Endothelial cell of umbilical vein (primary cell): ENCODE measurements at regions not wholly inside any gene's neighbourhood (a gene's known extent, or its start where the extent isn't known, plus 50 kb on each side); places are given as distances from the start of the nearest gene placed in this dataset.

Experiments used
- BruUV-seq: library from RNA; stranded (reverse); fragments of 400-500 nt; replicated peaks from 2 replicates; lab custom pipeline; 2021; lab: Mats Ljungman, UMichigan
- CTCF ChIA-PET: fragments of 300-600, 350-600 bp; sonication (Branson Sonifier 250); formaldehyde crosslinking; loops from one replicate; lab custom pipeline; 2021; ENCODE audit warnings: antibody characterized with exemption, inconsistent platforms; lab: Charles Lee
- POLR2A ChIA-PET: fragments of 300-600, 350-600 bp; sonication (Branson Sonifier 250); formaldehyde crosslinking; loops from one replicate; lab custom pipeline; 2021; ENCODE audit warnings: antibody characterized with exemption, inconsistent platforms; lab: Charles Lee
- DNase-seq: peaks from one replicate; pipeline ENCODE4 v3.0.0-alpha.2; 2011; ENCODE audit warnings: low read depth, low spot score
- FAIRE-seq: peaks from 2 replicates; lab custom pipeline; 2011; peaks lifted over from hg19 to GRCh38; lab: Jason Lieb, UNC
- H2AFZ ChIP-seq: 2 replicates; pipeline ENCODE4 v1.6.0; 2012; ENCODE audit warnings: low read depth, low read length, control low read depth, inconsistent platforms
- H3K27ac ChIP-seq: 2 replicates; pipeline ENCODE4 v1.5.1; 2011; ENCODE audit warnings: low read depth, mild to moderate bottlenecking, control low read depth, low read length, moderate library complexity; ENCODE audit not compliant: insufficient read depth
- H3K27me3 ChIP-seq, 2 experiments: 2 replicates each; pipeline versions ENCODE4 v1.6.0 to v1.6.1; 2011; ENCODE audit warnings: low read length in 2 of 2, mixed read lengths in 1 of 2; ENCODE audit not compliant: control insufficient read depth in 2 of 2, insufficient read depth in 2 of 2
- H3K36me3 ChIP-seq, 2 experiments: 2 replicates in 1 of 2; 3 replicates in 1 of 2; pipeline ENCODE4 v1.5.1; 2011; ENCODE audit warnings: low read length in 2 of 2, mild to moderate bottlenecking in 1 of 2, moderate library complexity in 1 of 2; ENCODE audit not compliant: control insufficient read depth in 2 of 2, insufficient read depth in 2 of 2; ENCODE audit errors: extremely low read depth in 1 of 2
- H3K4me1 ChIP-seq: 3 replicates; pipeline ENCODE4 v1.5.1; 2011; ENCODE audit warnings: mild to moderate bottlenecking, low read length; ENCODE audit not compliant: control insufficient read depth, insufficient read depth; ENCODE audit errors: extremely low read depth
- H3K4me2 ChIP-seq: 2 replicates; pipeline ENCODE4 v1.6.1; 2011; ENCODE audit warnings: low read length, control low read depth, mixed read lengths; ENCODE audit not compliant: insufficient read depth
- H3K4me3 ChIP-seq, 3 experiments: fragments of 200-600 bp in 1 of 3; sonication (generic), shearing (Covaris generic) in 1 of 3; replicated peaks in 1 of 3; 2 replicates each; pipeline ENCODE4 v1.5.1; 2011 to 2016; ENCODE audit warnings: control low read depth in 3 of 3, low read length in 3 of 3, mild to moderate bottlenecking in 2 of 3, inconsistent platforms in 1 of 3, low read depth in 1 of 3, moderate library complexity in 1 of 3; ENCODE audit not compliant: insufficient read depth in 1 of 3
- H3K79me2 ChIP-seq: 2 replicates; pipeline ENCODE4 v1.6.0; 2012; ENCODE audit warnings: low read length, inconsistent platforms; ENCODE audit not compliant: control insufficient read depth, insufficient read depth
- H3K9ac ChIP-seq: replicated peaks from 2 replicates; pipeline ENCODE3; 2011; ENCODE audit warnings: low read length, control low read depth; ENCODE audit not compliant: insufficient read depth; ENCODE audit errors: extremely low read depth
- H3K9me1 ChIP-seq: replicated peaks from 3 replicates; pipeline ENCODE4 v1.6.0; 2011; ENCODE audit warnings: mild to moderate bottlenecking, low read length; ENCODE audit not compliant: control insufficient read depth, insufficient read depth; ENCODE audit errors: extremely low read depth
- H3K9me3 ChIP-seq: replicated peaks from 2 replicates; pipeline ENCODE4 v1.5.1; 2012; ENCODE audit warnings: low read length, inconsistent platforms; ENCODE audit not compliant: control insufficient read depth, insufficient read depth
- H4K20me1 ChIP-seq: replicated peaks from 2 replicates; pipeline ENCODE3; 2011; ENCODE audit warnings: mild to moderate bottlenecking, low read length; ENCODE audit not compliant: control insufficient read depth, insufficient read depth; ENCODE audit errors: extremely low read depth
- CTCF ChIP-seq, 2 donors: IDR thresholded peaks; 1 replicate in 1 of 2; 2 replicates in 1 of 2; pipeline ENCODE4 v1.5.1; 2011; ENCODE audit warnings: low read length in 2 of 2, mild to moderate bottlenecking in 2 of 2, moderate library complexity in 2 of 2, control low read depth in 1 of 2, inconsistent platforms in 1 of 2, low read depth in 1 of 2; ENCODE audit not compliant: insufficient read depth in 1 of 2; ENCODE audit errors: extremely low read depth in 1 of 2
- EZH2 ChIP-seq: IDR thresholded peaks from 2 replicates; pipeline ENCODE4 v1.6.1; 2012; ENCODE audit warnings: borderline replicate concordance, low read depth, mild to moderate bottlenecking, moderate library complexity, low read length, inconsistent platforms; ENCODE audit not compliant: severe bottlenecking
- FOS ChIP-seq: IDR thresholded peaks from 2 replicates; pipeline ENCODE4 v1.6.1; 2011; ENCODE audit warnings: mild to moderate bottlenecking, low read length, moderate library complexity, borderline replicate concordance; ENCODE audit not compliant: insufficient read depth
- GATA2 ChIP-seq: IDR thresholded peaks from 2 replicates; pipeline ENCODE4 v1.7.0; 2011; ENCODE audit warnings: low read depth, mild to moderate bottlenecking, moderate library complexity, mixed read lengths, low read length; ENCODE audit not compliant: insufficient read length, insufficient read depth
- JUN ChIP-seq: IDR thresholded peaks from 2 replicates; pipeline ENCODE4 v1.6.1; 2011; ENCODE audit warnings: borderline replicate concordance, low read depth; ENCODE audit not compliant: insufficient read length, insufficient read depth
- MAX ChIP-seq: IDR thresholded peaks from 2 replicates; pipeline ENCODE4 v1.6.1; 2011; ENCODE audit not compliant: insufficient read depth, insufficient read length
- MYC ChIP-seq: IDR thresholded peaks from one replicate; pipeline ENCODE4 v1.6.1; 2011; ENCODE audit warnings: mild to moderate bottlenecking, low read depth, low read length
- POLR2A ChIP-seq: IDR thresholded peaks from 2 replicates; pipeline ENCODE4 v1.6.1; 2012; ENCODE audit warnings: low read depth, mild to moderate bottlenecking, control low read depth, low read length
- POLR2AphosphoS5 ChIP-seq: IDR thresholded peaks from 2 replicates; pipeline ENCODE4 v1.6.1; 2012; ENCODE audit warnings: low read depth, mild to moderate bottlenecking, control low read depth, low read length, moderate library complexity; ENCODE audit not compliant: insufficient read depth
- dilution Hi-C: fragments of 300-500 bp; cut with MboI; formaldehyde crosslinking; loops from one replicate; pipeline ENCODE4 v1.15.0; 2019; ENCODE audit warnings: low sequenced_read_pairs; ENCODE audit not compliant: extremely low pct_ligation_motif_present
- intact Hi-C: fragments of 100-400 bp; cut with micrococcal nuclease; formaldehyde crosslinking; loops from one replicate; pipeline ENCODE4 v1.10.0; 2022

GRCh38 chr6:163839296-163839695 lies 424.8 kb downstream of the QKI start:
- H3K79me2 ChIP-seq: no peaks in the 10 kb centered on the region
- H3K9me3 ChIP-seq: peaks cover 2% of the 10 kb centered on the region
- DNase-seq (no peak), FAIRE-seq (no peak)
- H4K20me1 ChIP-seq: no peaks in the 10 kb centered on the region
- H3K27me3 ChIP-seq: no peaks in the 10 kb centered on the region
- TF ChIP-seq CTCF (IDR thresholded peaks at IDR 0.05; ENCODE audit: extremely low read depth in 1 of 2, insufficient read depth in 1 of 2, low read depth in 1 of 2, low read length in 2 of 2): no peak
- CTCF ChIA-PET: no interaction called here
- H3K4me3 ChIP-seq: no peak overlapping the region
- no peaks in the 10 kb centered on the region for H3K4me1 ChIP-seq
- dilution Hi-C loops: no loop called here
- H3K4me2 ChIP-seq: no peak overlapping the region
- no peak overlapping the region for H3K9ac ChIP-seq
- intact Hi-C loops: no loop called here
- no peaks in the 10 kb centered on the region for H3K9me1 ChIP-seq
- no peak overlapping the region for H3K27ac ChIP-seq
- no peak overlapping the region for H2AFZ ChIP-seq
- POLR2A ChIA-PET: no interaction called here
- H3K36me3 ChIP-seq: no peaks in the 10 kb centered on the region
- no TSS peak for BruUV-seq

GRCh38 chr6:163837691-163838431 lies 423.3 kb downstream of the QKI start:
- H3K4me3 ChIP-seq: no peak overlapping the region
- no peak for DNase-seq
- H3K9me3 ChIP-seq: peaks cover 2% of the 10 kb centered on the region
- FAIRE-seq: no peak
- no peaks in the 10 kb centered on the region for H3K27me3 ChIP-seq
- no peak overlapping the region for H3K27ac ChIP-seq
- dilution Hi-C loops (no loop called here), intact Hi-C loops (no loop called here)
- H3K4me1 ChIP-seq: no peaks in the 10 kb centered on the region
- no peaks in the 10 kb centered on the region for H4K20me1 ChIP-seq
- H3K36me3 ChIP-seq: no peaks in the 10 kb centered on the region
- CTCF ChIA-PET: no interaction called here
- H2AFZ ChIP-seq: no peak overlapping the region
- no peaks in the 10 kb centered on the region for H3K79me2 ChIP-seq
- no TSS peak for BruUV-seq
- POLR2A ChIA-PET: no interaction called here
- H3K9me1 ChIP-seq: no peaks in the 10 kb centered on the region
- TF ChIP-seq GATA2 (no peak), MAX (no peak), POLR2A (no peak), EZH2 (no peak), JUN (no peak), MYC (no peak), FOS (no peak), POLR2AphosphoS5 (no peak), CTCF (IDR thresholded peaks at IDR 0.05; ENCODE audit: extremely low read depth in 1 of 2, insufficient read depth in 1 of 2, low read depth in 1 of 2, low read length in 2 of 2) (no peak)
- no peak overlapping the region for H3K4me2 ChIP-seq
- no peak overlapping the region for H3K9ac ChIP-seq
